GM18511 (cell line): ENCODE measurements at regions not wholly inside any gene's neighbourhood (a gene's known extent, or its start where the extent isn't known, plus 50 kb on each side); places are given as distances from the start of the nearest gene placed in this dataset.

ENCODE experiments used
- ATAC-seq: cut with Tn5 transposase; IDR thresholded peaks from one replicate; pipeline ENCODE4 v1.9.1; 2021; ENCODE audit warnings: mild to moderate bottlenecking, moderate library complexity; ENCODE audit not compliant: unreplicated experiment

DNA sequence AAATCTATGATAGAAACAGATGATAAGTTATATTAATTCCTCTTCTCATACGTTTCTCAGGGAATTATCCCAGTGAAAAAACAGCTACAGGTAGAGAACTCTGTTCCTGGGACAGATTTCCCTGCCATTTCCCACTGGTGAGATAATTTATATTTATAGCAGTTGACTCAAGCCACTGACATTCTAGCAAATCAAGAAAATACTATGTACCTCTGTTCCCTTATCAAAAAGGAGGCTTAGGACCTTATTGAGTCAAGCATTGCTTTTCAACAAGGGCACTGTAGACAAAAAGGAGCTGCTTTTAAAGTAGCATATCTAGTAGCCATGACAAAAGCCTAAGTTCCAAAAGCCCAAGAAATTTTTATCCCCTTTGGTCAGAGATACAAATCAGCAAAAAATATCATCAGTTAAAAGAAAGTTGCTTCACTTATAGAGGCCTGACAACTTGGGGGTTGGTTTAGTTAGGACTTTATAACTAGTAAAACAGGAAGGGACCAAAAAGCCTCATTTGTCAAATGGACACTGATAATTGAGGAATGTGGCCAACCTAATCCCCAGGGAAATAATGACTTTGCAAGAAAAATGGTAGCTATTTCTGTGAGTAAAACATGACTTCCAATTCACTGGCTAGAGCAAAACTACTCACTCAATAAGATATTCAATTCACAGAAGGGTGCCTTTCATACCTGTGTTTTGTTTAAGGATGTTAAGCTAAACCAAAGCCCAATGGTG is 652.5 kb downstream of the SLITRK1 start:
- no peak for ATAC-seq

DNA sequence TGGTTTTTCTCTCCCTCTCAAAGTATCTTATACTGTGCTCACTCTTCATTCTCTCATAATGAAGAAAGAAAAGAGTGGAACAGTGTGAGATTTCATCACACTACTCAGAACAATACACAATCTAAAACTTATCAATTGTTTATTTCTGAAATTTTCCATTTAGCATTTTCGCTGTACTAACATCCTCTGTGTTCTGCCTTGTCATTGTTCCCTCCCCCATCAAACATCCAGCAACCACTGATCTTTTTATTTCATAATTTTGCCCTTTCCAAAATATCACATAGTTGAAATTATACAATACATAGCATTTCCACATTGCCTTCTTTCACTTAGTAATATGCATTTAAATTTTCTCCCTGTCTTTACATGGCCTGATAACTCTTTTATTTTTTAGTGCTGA is 658.7 kb downstream of the SLITRK1 start:
- no peak for ATAC-seq

DNA sequence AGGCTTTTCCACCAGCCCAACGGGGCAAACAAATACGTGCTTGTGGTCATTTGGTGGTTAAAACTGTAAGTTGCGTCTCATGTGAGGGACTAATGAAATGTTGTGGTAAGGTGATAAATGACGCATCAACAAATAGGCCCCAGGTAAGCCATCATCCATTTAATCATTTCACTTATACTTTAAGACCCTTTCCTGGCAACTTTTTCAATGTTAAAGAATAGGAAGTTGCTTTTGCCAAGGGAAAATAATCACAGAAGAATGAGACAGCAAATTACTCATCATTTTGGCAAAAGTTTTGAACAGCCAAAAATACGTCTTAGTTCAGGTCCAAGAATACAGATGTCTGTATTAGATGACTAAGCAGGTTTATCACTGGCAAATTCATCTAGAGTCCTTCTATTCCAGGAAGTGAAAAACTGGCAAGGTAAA is 660.4 kb downstream of the SLITRK1 start:
- ATAC-seq, result no peak

DNA sequence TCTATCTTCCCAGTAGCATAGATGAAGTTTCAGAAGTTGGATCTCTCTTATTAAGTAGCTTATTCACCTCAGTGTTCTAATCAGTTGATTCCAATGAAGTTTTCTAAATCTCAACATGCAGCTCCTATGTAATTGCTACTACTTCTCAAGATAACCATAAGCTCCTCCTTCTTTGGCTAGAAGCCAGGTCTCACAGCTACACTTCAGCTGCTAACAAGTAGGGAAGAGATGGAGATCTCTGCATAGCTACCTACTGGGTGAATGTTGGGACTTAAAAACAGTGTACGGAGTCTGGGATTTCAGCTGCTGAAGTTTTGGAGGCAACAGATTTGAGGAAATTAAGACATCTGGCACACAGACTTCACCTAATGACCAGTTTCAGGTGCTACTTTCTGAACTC is 661.0 kb downstream of the SLITRK1 start:
- no peak for ATAC-seq

DNA sequence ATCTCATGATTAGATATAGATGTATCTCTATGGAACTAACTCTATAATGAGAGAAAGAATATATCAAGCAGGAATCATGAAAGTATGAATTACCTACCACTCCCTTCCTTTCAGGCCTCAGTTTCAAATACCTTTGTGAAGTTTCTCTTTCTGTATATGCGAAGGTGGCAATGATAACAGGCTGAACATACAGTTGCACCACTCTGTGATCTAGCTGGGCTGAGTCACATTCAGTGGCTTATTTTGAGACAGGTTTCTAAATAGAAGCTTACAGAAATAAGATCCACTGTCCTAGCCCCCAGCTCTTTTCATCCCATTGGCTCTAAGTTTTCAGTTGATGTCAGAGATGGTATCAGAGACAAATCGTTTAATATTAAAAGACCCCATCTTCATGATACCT is 662.0 kb downstream of the SLITRK1 start:
- ATAC-seq, result no peak

- ATAC-seq, result no peak
These were observed 662.4 kb downstream of the SLITRK1 start for GRCh38 chr13:83219832-83220231.

- no peak for ATAC-seq
These were observed 665.6 kb downstream of the SLITRK1 start for GRCh38 chr13:83216479-83217245.

DNA sequence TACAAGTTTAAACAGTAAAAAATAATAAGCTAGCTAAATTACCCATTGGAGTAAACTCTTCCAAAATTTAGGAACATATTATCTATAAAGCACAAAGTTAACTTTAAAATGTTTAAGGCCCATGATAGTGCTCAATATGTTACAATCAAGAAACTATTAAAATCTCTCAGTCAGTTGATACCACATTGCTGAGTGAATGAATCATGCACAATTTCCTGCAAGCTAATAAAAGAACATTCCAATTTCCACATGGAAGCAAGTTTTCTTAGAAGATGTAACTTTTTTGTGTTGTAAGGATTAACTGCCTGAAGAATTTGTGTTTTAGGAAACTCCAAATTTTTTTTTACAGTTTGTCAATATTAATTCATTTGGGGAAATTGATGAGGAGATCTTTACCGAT is 666.6 kb downstream of the SLITRK1 start:
- ATAC-seq, result no peak

DNA sequence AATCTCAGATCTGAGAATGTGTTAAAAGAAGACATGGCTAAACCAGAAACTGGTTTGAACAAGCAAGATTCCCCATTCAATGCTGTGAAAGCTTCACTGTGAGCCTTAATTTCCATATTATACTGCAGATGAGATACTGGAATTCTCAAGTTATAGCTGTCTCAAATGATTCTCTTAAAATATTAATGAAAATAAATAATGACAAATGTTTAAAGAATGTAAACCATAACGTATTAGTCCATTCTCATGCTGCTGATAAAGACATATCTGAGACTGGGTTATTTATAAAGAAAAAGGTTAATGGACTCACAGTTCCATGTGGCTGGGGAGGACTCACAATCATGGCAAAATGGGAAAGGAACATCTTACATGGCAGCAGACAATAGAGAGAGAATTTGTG is 667.8 kb downstream of the SLITRK1 start:
- ATAC-seq, result no peak

DNA sequence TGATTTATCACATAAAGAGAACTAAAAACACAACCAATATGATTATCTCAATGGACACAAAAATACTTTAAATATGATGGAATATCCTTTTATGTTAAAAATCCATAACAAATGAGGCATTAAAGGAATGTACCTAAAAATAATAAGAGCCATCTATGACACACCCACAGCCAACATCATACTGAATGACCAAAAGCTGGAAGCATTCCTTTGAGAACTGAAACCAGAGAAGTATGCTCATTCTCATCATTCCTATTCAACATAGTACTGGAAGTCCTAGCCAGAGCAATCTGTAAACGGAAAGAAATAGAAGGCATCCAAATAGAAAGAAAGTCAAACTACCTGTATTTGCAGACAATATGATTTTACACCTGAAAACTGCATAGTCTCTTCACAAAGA is 671.0 kb downstream of the SLITRK1 start:
- no peak for ATAC-seq

- ATAC-seq, result no peak
These were observed 677.4 kb downstream of the SLITRK1 start for GRCh38 chr13:83204886-83205285.

DNA sequence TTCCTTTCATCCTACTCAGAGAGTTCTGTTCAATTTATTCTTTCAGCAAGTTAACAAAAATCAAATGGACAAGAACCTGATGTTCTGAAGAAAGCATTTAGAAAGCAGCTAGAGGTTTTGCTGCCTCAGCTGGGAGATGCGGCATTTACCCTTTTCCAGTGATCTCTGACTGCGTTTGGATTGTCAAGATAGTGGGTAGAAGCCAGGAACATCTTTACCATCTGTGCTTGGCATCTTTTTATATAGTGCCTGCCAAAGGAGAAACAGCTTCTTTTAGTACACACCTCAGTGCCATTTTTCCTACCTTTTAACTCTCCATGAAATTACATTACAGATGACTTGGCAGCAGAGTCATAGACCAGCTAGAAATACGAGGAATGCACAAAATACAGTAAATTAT is 680.8 kb downstream of the SLITRK1 start:
- ATAC-seq, result no peak

DNA sequence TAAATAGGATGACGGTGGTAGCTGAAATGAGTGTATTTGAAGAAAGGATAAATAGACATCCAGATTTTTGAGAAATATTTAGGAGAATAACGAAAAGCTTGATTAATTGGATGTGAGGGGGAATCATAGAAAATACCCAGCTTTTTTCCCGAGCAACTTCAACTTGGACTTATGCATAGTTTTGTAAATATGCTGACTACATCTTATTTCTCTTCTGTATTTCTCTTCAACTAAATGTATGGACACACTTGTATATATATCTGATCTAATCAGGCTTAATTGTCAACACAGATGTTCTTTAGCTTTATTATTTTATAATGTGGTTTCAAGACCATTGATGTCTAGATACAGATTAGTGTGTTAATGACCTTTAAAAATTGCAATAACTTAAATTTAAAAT is 685.0 kb downstream of the SLITRK1 start:
- no peak for ATAC-seq

DNA sequence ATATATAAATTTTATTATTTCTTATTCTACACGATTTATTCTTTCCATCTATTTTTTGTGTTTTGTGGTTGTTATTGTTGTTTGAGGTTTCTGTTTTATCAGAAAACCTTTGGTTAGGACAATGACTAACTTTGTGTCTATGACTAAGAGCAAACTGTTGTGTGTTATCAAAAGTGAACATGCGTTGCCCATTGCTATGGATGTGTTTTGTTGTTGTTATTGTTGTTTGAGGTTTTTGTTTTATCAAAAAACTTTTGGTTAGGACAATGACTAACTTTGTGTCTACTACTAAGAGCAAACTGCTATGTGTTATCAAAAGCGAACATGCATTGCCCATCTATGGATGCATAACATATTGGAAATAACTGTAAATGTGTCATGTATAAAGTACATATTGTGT is 692.3 kb downstream of the SLITRK1 start:
- ATAC-seq, result no peak

DNA sequence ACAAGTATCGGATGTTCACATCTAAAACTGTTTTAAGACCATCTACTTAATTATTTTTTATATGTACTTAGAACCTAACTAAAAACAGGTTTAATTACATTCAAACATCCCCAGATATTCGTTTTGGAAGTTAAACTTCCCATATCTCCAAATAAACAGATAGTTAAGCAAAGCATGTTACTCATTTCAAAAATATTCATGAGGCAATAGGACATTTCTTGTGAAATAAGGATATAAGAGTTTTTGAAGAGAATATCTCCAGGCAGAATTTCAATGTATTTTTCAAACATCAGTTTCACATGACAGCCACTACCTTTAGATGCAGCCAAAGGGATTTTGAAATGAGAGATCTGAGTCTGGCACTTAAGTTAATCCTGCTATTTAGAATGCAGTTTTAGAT is 697.5 kb downstream of the SLITRK1 start:
- ATAC-seq, result no peak

GRCh38 chr13:83184150-83184475 is 698.2 kb downstream of the SLITRK1 start:
- no peak for ATAC-seq

DNA sequence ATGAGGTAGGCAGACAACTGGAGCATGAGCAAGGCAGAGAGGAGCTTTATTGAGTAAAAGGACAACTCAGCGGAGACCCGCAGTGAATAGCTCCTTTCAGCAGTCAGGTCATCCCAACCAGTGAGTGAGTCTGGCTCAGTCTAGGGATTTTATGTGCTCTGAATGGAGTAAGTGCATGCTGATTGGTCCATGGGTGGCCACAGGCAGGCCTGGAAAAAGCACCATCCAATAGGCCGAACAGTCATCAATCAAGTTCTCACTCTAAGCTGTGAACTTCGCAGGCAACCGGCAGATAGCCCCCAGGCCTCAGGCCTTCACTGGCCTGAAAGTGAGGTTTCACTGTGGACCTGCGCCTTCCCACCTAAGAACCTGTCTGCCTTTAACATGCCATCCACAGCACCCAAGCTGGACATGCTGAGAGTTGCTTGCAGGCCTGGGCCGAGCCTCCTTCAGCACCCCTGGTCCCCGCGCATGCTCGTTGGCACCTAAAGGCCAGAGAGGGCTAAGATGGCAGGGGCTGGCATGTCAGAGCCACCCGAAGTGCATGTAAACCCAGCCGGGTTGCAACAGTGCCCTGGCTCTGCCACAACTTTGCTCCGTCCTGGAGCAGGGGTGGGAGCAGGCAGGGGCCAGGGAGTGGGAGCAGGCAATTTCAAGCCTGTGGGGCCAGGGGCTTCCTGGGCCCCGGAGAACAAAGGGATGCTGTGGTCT is 698.7 kb downstream of the SLITRK1 start:
- no peak for ATAC-seq

- no peak for ATAC-seq
These were observed 699.4 kb downstream of the SLITRK1 start for GRCh38 chr13:83182845-83183244.

DNA sequence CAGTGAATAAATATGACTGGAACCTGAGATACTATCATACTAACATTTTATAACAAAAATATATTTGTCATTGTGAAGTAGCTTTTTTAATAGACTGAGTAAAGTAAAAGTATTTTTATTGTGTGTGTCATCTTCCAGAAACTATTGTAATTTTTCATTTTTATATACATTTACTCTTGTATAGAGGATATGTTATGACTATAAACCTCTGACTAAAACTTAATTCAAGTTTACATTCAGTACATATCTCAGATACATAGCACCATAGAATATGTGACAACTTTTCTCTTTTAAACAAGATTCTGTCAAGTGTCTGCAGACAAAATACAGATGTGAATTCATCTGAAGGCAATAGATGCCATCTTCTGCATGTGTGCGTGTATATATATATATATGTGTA is 704.3 kb downstream of the SLITRK1 start:
- ATAC-seq, result no peak

- no peak for ATAC-seq
These were observed 713.7 kb downstream of the SLITRK1 start for GRCh38 chr13:83168590-83168989.

DNA sequence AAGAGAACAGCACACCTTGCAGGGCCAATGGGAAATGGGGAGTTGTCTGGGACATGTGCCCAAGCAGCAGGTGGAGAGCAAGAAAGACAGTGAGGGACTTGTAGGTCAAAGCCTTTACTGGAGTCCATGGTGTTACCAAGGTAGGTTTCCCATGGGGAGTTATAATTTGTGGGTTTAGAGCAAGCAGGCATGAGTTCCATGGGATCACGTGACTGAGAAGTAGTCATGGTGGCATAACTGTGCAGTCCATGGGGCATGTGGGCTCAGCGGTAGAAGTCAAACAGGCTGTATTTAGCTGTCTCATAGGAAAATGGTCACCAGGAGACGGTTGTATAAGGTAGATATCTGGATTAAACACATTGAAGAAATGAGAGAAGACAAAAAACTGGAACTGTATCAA is 715.1 kb downstream of the SLITRK1 start:
- ATAC-seq, result no peak

GRCh38 chr13:83166550-83166949 is 715.7 kb downstream of the SLITRK1 start:
- no peak for ATAC-seq
